ENCODE measurements at regions not wholly inside any gene's neighbourhood (a gene's known extent, or its start where the extent isn't known, plus 50 kb on each side); places are given as distances from the start of the nearest gene placed in this dataset.

- TF ChIP-seq POLR2A (IDR thresholded peaks at IDR 0.05), result no peak
- TF ChIP-seq CTCF (IDR thresholded peaks at IDR 0.05), result no peak
Measured at GRCh38 chr10:111347386-111348013, 270.7 kb downstream of the ADRA2A start.
